HL-60 (cell line): ENCODE measurements at regions not wholly inside any gene's neighbourhood (a gene's known extent, or its start where the extent isn't known, plus 50 kb on each side); places are given as distances from the start of the nearest gene placed in this dataset.

ENCODE experiments used
- DNase-seq, 2 experiments: peaks; one replicate each; pipeline ENCODE4 v3.0.0-alpha.2; 2010 to 2020; ENCODE audit warnings: low read depth in 1 of 2, low spot score in 1 of 2
- H3K27ac ChIP-seq: fragments of 250-450 bp; sonication (Bioruptor Pico); replicated peaks from 2 replicates; pipeline ENCODE4 v1.5.1; 2020; ENCODE audit warnings: mild to moderate bottlenecking, moderate library complexity
- H3K27me3 ChIP-seq: fragments of 250-450 bp; sonication (Bioruptor Pico); 2 replicates; pipeline ENCODE4 v1.5.1; 2021; ENCODE audit warnings: mild to moderate bottlenecking, moderate library complexity; ENCODE audit not compliant: insufficient read depth, poor library complexity, severe bottlenecking
- H3K4me3 ChIP-seq: replicated peaks from 2 replicates; pipeline ENCODE4 v1.5.1; 2011; ENCODE audit warnings: mild to moderate bottlenecking, control low read depth, low read length; ENCODE audit not compliant: insufficient read depth
- GABPA ChIP-seq: IDR thresholded peaks from 2 replicates; pipeline ENCODE4 v1.6.1; 2012; ENCODE audit warnings: low read depth
- POLR2AphosphoS5 ChIP-seq: IDR thresholded peaks from 2 replicates; pipeline ENCODE4 v1.6.1; 2012; ENCODE audit warnings: low read depth
- REST ChIP-seq: IDR thresholded peaks from 2 replicates; pipeline ENCODE4 v1.6.1; 2012; ENCODE audit warnings: low read depth; ENCODE audit not compliant: insufficient replicate concordance
- SPI1 ChIP-seq: IDR thresholded peaks from 2 replicates; pipeline ENCODE4 v1.6.1; 2012; ENCODE audit warnings: low read depth, mild to moderate bottlenecking, borderline replicate concordance
- TF ChIP-seq, protein P1 (sequence below): IDR thresholded peaks from one replicate; pipeline ENCODE4 v1.5.1; 2011; ENCODE audit warnings: low read length, control low read depth, inconsistent platforms; ENCODE audit not compliant: insufficient read depth

- no peak for DNase-seq
- H3K27ac ChIP-seq: no peak overlapping the region
- H3K27me3 ChIP-seq: no peaks in the 10 kb centered on the region
- no peak overlapping the region for H3K4me3 ChIP-seq
- TF ChIP-seq SPI1 (no peak), POLR2AphosphoS5 (no peak), GABPA (no peak), REST (no peak)
- TF ChIP-seq, protein P1, sequence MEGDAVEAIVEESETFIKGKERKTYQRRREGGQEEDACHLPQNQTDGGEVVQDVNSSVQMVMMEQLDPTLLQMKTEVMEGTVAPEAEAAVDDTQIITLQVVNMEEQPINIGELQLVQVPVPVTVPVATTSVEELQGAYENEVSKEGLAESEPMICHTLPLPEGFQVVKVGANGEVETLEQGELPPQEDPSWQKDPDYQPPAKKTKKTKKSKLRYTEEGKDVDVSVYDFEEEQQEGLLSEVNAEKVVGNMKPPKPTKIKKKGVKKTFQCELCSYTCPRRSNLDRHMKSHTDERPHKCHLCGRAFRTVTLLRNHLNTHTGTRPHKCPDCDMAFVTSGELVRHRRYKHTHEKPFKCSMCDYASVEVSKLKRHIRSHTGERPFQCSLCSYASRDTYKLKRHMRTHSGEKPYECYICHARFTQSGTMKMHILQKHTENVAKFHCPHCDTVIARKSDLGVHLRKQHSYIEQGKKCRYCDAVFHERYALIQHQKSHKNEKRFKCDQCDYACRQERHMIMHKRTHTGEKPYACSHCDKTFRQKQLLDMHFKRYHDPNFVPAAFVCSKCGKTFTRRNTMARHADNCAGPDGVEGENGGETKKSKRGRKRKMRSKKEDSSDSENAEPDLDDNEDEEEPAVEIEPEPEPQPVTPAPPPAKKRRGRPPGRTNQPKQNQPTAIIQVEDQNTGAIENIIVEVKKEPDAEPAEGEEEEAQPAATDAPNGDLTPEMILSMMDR: no peak
Measured at GRCh38 chr2:82165377-82165776, 1860.8 kb upstream of the LRRTM1 start.

DNA sequence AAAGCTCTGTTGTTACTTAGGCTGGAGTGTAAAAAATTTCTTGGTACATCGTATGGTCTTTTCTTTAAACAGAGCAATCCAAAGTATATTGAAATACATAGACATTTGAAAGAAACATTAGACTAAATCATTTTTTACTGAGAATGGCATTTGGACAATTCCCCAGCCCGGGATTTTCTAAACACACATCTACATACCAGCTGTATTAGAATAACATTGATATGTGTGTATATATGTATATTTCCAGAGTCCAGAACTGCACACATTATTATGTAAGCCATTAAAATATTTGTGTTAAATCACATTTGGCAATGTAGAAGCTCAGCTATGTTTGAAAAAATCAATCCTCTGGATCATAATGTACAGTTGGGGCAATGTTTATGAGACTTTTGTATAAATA is 1853.6 kb upstream of the LRRTM1 start:
- DNase-seq: no peak
- H3K4me3 ChIP-seq: no peak overlapping the region
- no peaks in the 10 kb centered on the region for H3K27me3 ChIP-seq
- no peak overlapping the region for H3K27ac ChIP-seq
- no peak for TF ChIP-seq GABPA
- TF ChIP-seq REST: no peak
- TF ChIP-seq, protein P1: no peak
- no peak for TF ChIP-seq SPI1
- no peak for TF ChIP-seq POLR2AphosphoS5

- no peak for TF ChIP-seq SPI1
- no peak for TF ChIP-seq POLR2AphosphoS5
- TF ChIP-seq, protein P1: no peak
- no peak for TF ChIP-seq REST
- TF ChIP-seq GABPA: no peak
Measured at GRCh38 chr2:82155469-82155868, 1850.9 kb upstream of the LRRTM1 start.

More at GRCh38 chr2:82155469-82155868, 1850.9 kb upstream of the LRRTM1 start:
- H3K27ac ChIP-seq: no peak overlapping the region
- H3K4me3 ChIP-seq: no peak overlapping the region
- no peaks in the 10 kb centered on the region for H3K27me3 ChIP-seq
- no peak for DNase-seq
